Fibroblast of skin of right biceps (primary cell): ENCODE measurements at regions not wholly inside any gene's neighbourhood (a gene's known extent, or its start where the extent isn't known, plus 50 kb on each side); places are given as distances from the start of the nearest gene placed in this dataset.
A peak's percentile ranks its signal among the peaks of the same experiment; 100 is the strongest.
"Not testable (repeated sequence)": the region's sequence is repeated elsewhere in the genome, so short reads cannot be mapped to it uniquely, and the experiment has no call there.

Experiments used
- DNase-seq: peaks from one replicate; pipeline ENCODE4 v3.0.0-alpha.2; 2013

DNA sequence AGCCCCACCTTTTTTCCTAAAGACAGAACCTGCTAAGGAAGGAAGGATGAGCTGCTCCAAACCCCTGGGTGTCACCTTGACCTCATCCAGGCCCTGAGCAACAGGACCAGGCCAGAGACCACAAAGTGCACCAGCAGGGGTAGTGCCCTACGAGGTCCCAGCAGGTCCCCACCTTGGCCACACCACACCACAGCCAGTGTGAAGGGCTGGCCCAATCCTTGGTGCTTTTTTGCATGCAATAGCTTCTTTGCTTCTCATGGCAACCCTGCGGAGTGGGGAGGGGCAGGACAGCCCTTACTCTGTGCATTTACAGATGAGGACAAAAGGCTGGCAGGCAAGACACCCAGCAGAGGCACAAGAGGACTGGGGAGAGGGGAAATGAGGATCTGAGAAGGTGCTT is 352.6 kb downstream of the BCL11B start:
- no peak for DNase-seq

DNA sequence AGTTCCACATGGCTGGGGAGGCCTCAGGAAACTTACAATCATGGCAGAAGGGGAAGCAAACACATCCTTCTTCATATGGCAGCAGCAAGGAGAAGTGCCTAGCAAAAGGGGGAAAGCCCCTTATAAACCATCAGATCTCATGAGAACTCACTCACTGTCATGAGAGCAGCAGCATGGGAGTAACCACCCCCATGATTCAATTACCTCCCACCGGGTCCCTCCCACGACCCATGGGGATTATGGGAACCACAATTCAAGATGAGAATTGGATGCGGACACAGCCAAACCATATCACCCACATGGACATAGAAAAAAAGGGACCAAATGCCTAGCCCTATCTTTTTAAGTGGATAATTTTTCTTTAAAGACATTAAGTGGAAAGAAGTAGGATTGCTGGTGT is 350.7 kb downstream of the BCL11B start:
- DNase-seq: not testable (repeated sequence)

DNA sequence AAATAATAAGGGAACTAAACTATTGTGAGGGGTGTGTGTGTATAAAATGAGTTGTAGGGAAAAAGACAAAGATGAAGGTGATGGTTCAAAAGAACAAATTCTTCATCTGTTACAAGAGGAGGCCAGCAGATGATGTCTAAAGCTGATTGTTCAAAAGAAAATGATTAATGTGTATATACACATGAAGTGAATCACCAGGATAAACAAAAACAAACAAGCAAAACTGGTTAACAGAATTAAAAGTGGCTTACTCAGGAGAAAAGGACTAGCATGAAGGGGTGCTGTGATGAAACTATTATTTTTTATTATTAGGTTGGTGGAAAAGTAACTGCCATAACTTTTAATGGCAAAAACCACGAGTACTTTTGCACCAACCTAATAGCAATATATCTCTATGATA is 348.4 kb downstream of the BCL11B start:
- no peak for DNase-seq

DNA sequence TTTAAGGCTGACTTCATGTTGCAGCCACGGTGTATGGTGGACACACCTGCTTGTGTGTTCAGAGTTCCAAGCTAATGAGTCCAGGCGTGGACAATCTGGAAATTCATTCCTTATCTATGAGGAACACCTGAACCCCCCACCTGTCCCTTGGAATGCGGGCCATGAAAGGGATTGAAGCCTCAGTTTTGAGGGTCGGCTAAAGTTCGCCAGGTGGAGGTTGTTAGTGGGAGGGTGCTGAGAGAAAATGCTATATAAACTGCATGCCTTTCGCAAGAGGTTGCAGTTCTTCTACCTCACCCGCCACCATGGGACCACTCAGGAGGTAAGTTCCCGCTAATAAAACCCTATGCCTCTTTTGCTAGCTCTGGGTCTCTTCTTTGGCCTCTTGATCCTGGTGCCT is 348.0 kb downstream of the BCL11B start:
- no peak for DNase-seq

DNA sequence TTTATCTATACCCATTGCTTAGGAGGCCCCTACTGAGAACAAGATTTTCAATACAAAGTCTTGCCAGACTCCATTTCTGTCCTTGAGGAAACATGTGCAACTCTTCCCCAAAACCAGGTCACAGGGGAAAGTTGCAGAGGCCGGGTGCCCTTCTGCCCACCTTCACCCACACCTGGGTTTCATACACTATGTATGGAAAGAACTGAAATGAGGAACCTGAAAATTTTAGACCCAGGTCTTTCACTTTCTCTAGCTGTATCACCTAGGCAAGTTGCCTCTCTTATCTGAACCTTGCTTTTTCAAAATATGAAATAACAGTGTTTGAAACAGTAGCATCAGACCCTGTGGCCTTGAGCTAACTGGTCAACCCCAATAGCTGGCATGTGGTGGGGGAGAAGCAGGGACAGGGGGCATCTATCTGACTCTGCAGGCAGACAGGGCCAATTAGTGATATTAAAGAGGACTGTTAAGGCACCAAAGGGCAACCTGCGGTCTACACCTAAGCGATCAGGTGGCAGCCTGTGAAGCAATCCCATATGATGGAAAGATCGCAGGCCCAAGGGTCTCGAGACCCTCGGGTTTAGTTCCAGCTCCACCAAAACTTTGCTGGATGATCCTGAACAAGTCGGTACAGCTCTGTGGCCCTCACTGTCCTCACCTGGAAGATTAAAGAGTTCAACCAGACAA is 346.5 kb downstream of the BCL11B start:
- DNase-seq: no peak

DNA sequence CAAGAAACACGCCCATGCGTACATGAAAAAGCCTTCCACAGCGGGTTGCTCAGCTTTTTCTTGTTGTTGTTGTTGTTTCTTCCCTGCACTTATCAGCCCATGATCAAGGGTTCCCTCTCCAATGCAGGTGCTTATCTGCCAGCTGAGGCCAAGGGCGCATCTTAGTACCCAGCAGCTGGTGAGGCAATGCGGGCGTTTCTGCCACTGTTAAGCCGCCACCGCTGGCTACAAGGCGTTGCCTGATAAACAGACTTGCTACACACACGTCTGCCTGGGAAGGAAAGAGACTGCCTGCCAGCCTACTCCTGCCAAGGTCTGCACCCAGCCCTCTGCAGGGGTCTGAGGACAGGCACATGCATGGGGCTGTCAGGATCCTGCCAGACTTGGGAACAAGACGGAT is 345.9 kb downstream of the BCL11B start:
- no peak for DNase-seq

DNA sequence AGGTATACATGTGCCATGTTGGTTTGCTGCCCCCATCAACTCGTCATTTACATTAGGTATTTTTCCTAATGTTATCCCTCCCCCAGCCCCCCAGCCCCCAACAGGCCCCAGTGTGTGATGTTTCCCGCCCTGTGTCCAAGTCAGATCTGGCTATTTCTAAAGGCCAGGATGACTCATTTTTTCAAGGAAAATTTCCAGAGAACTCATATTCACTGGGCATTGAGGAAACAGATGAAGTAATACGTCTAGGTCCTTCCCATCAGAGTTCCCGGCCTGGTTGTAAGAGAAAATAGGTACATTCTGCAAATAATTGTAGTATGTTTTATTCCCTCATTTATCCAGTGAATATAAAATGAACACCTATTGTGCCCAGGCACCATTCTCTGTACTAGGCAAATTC is 345.2 kb downstream of the BCL11B start:
- DNase-seq: no peak

DNA sequence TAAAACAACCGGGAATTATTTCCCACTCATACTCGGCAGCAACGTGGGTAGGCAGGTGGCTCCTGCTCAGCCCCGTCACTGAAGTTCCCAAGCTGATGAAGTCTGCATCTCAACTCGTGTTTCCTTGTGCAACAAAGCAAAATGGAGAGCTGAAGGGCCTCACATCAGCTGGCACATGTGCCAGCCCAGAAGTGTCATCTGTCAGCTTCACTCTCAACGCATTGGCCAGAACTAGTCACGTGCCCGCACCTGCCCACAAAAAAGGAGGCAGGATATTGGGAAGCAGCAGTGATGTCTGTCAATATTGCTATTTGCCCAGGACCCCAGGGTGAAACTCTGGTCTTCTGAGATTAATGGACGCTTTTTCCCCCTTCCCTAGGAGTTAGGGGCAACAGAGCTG is 344.0 kb downstream of the BCL11B start:
- no peak for DNase-seq

DNA sequence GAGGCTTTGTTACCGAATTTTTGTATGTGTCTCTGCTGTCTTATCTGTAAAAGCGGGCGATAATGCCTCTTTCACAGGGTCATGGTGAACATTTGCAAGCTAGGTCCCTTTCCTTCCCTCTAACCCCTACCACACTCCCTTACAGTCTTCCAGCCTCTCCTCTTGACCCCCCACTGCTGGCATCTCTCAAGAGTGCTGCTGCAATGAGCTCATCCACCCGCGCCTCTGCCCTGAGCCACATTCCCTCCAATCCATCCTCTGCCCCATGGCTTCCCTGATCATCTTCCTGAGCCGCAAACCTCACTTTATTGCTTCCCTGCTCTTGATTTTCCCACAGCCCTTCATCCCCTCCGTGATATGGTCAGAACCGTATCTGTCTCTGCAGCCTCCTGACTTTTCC is 343.6 kb downstream of the BCL11B start:
- no peak for DNase-seq

DNA sequence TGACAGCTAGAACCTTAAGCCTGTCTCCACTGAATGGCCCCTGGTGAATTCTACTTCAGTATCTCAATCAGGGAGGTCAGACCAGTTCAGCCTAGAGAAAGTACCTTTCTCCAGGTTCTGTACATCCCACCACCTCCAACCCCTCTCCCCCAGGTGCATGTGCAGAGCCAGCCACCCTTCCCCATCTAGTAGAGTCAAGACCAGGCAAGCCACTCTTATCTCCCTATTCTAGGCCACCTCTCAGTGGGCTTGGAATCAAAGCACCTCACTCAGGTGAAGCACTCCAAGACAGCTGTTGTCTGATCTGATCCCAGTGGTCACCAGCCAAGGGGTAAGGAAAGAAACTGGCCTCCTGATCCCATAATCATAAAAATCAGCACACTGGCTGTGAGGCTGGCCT is 340.9 kb downstream of the BCL11B start:
- no peak for DNase-seq

DNA sequence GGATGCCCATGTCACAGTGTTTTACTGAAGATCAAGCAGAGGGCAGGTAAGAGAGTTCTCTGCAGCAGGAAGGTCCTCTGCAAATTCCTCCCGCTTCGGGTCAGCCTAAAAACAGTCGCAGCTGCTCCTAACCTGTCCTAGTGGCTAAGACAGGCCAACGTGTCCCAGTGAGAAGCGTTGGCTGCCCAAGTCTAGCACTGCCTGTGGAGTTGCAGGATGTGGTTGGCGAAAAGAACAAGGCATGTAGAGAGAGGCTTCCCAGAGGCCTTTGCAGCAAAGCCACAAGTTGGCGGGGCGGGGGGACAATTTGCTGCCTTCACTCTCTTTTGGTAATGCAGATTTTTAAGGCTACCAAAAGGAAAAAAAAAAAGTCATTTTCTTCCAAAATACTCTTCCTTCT is 340.1 kb downstream of the BCL11B start:
- no peak for DNase-seq

DNA sequence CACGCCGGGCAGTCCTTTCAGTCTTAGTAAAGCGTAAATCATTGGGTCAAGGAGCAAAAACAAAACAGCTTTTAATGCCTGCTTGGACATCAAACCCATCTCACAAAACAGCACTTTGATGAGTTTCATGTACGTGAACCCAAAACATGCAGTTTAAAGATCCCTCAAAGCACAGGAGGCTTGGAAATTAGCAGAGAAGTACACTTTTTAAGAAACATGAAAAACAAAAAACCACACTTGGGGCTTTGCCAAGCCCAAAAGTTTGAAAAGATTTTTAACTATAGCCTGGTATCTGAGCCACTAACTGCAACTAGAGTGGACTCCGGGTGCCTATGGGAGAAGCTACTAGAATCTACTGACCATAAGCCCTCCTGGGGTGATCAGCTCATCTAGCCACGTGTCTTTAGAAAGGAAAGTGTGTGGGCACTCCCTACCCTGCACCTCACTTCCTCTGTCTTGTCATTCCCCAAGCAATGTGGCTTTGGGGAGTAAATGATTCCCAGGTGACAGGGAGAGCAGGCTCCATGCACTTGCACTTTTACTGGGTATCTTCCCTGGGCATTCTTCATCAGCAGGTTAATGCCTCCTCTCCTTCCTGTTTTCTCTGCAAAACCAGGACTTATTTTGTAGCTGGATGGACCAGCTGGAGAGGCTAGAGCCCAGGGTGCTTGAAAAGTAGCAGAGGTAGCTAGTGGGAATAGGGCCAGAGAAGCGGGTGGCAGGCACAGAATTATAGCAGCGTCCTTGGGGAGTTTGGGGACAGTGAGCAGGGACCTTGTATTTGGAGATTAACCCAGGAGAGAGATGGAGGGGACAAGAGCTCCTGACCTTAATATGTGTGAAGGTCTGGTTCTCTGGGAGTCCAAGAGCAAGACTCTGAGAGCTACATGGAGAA is 339.3 kb downstream of the BCL11B start:
- DNase-seq: no peak

DNA sequence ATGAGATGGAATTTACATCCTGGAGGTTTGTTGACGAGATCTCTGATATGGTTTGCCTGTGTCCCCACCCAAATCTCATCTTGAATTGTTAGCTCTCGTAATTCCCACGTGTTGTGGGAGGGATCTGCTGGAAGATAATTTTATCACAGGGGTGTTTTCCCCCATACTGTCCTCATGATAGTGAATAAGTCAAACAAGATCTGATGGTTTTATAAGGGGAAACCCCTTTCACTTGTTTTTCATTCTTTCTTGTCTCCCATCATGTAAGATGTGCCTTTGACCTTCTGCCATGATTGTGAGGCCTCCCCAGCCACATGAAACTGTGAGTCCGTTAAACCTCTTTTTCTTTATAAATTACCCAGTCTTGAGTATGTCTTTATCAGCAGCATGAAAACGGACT is 337.4 kb downstream of the BCL11B start:
- not testable (repeated sequence) for DNase-seq

DNA sequence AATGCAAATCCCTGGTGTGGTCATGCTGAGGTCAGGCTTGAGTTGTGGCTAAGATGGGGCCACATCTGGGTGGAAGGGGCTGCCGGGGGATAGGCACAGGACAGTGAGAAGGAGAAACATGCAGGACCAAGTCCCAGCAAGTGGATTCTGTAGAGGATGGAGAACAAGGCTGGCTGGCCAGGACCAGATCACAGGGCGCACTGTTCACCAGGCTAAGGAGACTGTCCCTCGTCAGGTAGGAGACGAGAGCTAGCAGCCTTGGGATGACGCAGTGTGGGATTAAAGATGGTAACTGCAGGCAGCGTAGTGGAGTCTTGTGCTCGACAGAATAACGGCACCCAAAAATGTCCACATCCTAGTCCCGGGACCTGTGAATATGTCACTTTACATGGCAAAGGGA is 336.1 kb downstream of the BCL11B start:
- no peak for DNase-seq

DNA sequence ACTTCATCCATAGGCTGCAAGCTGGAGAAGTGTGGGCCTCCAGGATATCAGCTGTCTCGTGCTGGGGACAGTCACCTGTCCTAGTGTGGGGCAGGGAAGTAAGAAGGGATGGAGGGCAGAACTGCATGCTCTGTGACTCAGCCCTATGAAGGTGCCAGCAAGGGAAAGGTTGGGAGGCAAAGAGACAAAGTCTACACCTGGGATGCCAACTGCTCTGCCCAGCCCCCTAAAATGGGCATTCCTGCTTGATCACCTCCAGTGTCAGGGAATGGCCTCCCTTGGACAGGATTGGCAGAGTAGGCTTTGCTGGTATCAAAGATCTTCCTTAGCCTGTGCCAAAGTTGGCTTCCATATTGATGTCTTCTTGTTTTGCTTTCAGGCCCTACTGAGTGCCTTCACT is 335.0 kb downstream of the BCL11B start:
- DNase-seq: no peak

DNA sequence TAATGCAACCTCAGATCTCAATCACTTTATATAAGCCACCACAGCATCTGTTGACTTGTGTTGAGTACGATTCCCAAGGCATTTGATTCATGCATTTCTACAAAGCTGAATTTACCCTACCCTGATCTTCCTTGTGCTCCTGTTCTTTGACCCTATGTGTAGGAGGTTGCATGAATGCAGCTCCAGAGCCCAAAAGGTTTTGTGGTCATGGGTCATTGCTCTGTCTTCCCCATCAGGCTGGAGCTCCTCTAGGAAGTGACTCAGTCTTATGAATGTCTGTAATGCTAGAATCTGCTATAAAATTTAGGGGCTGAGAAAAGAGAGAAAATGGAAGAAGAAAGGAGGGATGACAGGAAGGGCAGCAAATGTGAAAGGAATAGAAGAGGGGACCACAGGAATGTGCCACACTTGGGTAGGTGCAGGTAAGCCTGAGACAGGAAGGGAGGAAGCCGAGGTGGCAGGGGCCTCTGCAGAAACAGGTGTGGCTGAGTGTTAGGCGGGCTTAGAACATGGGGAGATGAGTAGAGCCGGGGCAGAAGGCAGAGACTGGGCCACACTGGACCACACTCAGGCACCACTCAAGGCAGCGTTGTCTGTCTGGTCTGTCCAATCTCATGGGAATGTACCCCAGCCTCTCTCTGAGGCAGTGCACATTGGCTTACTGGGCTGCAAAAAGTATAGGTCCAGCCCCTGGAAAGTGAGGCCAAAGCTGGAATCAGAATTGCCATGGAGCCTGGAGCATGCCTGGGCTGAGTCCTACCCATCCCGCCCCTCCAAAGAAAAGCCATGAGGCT is 334.1 kb downstream of the BCL11B start:
- peak; percentile 25 for DNase-seq

DNA sequence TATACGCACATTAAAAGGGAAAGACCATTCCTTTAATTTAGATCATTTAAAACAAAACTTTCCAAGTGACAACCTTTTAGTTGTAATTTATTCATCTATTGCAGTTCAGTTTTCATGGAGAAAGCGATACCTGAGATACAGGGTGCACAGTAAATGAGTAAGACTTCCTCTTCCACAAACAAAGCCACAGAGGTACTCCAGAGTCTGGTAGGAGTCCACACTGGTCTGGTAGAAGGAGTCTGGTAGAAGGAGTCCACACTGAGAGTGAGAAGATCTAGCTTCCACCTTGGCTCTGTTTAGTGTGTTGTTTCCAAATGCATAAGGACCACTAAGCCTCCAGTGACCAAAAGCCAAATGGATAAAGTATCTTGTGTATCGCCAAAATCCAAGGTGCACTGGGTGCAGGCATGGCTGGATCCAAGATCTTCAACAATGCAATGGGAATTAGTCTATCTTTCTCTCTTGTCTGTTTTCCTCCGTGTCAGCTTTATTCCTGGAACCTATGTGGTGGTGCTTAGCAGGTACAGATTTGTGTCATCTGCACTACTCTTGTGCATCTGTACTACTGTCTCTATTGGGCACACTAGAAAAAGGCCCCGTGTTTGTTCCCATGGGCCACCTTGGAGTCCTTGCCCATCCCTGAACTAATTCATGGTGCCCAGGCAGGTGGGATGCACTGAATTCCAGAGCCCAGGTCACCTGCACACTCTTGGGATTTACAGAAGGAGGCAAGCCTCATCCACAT is 331.1 kb downstream of the BCL11B start:
- DNase-seq: no peak

DNA sequence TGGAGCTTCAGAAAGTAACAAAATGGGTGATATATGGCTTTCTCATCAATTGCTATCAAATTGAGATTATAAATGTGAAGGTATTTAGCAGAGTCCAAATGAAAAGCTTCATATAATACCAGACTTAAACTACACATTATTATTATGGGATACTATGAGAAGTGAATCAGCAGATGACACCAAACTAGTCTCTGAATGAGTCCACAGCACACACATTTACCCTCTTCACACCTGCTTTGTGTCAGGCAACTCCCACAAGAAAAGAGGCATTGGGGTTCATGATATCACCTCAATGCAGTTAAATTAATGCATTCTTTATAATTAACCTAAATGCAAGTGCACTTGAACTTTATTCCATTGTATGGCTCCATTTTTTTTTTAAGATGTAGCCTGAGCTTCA is 330.5 kb downstream of the BCL11B start:
- DNase-seq: no peak

DNA sequence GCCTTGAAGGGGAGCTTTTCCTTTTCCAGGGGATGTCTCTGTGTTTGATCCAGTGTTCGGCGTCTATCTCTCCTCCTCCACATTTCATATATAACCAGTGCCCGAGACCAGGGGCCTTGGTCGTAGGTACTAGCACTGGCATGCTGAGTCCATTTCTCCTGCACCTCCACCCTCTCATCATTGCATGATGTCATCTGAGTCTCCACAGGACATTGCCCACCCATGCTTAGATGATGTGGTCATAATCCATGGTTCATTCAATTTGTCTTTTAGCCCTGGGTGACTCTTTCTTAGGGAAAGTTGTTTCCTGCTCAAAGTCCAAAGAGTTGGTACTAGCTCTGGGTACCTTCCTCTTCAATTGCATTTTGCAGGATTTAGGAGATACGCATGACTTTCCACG is 328.1 kb downstream of the BCL11B start:
- DNase-seq: no peak

DNA sequence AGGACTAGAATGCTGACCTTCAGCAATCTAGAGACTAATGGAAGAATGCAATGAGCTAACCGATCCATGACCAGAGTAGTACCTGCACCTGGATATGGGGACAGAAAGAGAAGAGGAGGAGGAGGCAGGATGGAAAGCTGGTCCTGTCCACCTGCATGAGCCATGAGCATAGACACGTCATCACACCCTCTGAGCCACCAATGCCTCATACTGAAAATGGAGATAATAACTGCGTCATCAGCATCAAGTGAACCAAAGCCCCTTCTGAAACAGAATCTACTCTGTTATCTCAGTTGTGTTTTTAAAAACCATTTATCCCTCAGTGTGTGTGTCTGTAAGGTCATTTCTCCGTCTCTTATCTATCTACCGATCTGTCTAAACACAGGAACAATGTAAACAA is 327.0 kb downstream of the BCL11B start:
- no peak for DNase-seq

DNA sequence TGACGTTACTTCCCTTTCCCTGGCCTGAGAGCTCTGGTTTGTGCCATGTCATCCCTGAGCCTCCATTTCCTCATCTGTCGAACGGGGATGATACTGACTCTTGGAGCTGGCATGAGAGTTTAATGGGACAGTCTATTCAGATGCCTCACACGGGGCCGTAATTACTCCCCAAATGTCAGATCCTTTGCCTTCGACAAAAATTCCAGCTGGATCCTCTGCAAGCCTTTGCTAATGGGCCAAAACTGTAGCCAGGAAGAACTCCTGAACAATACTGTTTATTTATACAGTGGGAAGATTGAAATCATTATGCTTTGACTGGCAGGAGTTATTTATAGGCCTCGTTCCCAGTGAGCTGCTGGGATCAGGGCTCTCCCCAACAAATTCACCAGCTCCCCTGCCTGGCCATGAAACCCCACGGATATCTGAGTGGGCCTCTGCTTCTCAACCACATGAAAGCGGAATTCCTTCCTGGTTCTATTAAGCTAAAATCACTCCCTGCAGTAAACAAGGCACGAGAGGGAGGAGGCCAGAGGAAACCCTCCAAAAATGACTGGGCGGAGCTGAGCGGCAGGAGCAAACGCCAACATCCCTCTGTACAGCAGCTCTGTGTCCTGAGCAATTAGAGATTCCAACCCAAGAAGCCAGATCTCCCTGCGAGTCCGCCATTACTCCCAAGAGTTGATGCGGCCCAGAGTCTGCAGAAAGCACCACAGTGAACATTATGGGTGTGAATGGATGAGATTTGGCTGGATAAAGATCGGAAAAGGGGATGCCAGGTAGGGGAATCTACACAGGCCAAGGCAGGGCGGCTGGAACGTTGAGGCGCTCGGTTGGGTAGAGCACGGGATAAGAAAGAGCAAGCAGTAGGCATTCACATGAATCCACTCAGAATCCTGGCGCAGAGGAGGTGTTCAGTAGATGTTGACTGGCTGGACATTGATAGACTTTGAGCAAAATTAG is 326.1 kb downstream of the BCL11B start:
- DNase-seq: no peak

DNA sequence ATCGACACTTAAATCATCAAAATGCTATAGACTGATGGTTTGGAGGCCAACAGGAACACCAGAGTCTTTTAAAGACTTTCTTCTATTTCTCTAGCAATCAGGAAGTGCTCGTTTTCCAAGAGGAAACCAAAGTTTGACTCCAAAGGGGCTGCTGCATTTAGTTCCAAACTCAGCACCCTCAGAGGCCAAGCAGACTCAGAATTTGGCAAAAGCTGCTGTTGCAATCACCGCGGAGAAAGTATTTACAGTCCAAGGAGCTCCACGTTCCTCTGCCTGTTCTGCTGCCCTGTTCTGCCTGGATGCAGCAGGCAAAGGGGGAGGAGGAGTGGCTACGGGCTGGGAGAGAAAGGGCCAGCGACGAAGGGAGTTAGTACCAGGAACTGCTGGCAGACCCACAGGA is 325.1 kb downstream of the BCL11B start:
- DNase-seq: peak; percentile 55
